ENCODE measurements at regions not wholly inside any gene's neighbourhood (a gene's known extent, or its start where the extent isn't known, plus 50 kb on each side); places are given as distances from the start of the nearest gene placed in this dataset.

DNA sequence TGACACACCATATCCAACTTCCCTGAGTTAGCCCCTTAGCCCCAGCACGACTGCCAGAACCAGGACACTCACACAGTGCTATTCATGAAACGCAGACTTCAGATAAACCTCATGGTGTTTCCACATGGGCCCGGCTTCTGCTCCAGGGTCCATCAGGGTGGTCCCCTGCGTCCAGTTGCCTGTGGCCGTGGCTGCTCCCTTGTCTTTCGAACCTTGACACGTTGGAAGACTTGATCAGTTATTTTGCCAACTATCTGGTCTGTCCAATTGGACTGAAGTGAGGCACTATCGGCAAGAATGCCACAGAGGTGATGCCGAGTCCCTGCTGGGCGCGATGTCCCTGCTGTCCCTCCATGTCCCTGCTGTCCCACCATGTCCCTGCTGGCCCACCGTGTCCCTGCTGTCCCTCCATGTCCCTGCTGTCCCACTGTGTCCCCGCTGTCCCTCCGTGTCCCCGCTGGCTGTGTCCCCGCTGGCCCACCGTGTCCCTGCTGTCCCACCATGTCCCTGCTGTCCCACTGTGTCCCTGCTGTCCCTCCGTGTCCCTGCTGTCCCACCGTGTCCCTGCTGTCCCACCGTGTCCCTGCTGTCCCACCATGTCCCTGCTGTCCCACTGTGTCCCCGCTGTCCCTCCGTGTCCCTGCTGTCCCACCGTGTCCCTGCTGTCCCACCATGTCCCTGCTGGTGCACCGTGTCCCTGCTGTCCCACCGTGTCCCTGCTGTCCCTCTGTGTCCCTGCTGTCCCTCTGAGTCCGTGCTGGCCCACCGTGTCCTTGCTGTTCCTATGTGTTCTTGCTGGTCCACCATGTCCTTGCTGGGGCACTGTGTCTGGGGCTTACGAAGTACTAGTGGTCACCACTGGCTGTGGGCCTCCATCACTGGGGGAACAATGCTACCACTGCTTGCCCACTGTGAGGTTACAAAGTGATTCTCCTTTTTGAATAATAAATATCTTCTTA is 251.4 kb downstream of the DLL1 start:
- POLR2A ChIA-PET, result no interaction called here
- BruUV-seq (replicated peaks), result no TSS peak
- no peaks in the 10 kb centered on the region for H3K36me3 ChIP-seq (ENCODE audit: control insufficient read depth in 2 of 2, extremely low read depth in 1 of 2, insufficient read depth in 2 of 2, low read length in 2 of 2)
- no peak for DNase-seq (ENCODE audit: low read depth, low spot score)
- intact Hi-C loops (cut with micrococcal nuclease), result no loop called here
- H3K4me1 ChIP-seq (ENCODE audit: control insufficient read depth, extremely low read depth, insufficient read depth, low read length), result no peaks in the 10 kb centered on the region
- H3K4me3 ChIP-seq (replicated peaks in 1 of 3; ENCODE audit: insufficient read depth in 1 of 3, low read depth in 1 of 3, low read length in 3 of 3), result no peak overlapping the region
- dilution Hi-C loops (cut with MboI; ENCODE audit: extremely low pct_ligation_motif_present, low sequenced_read_pairs), result no loop called here
- H4K20me1 ChIP-seq (replicated peaks; ENCODE audit: control insufficient read depth, extremely low read depth, insufficient read depth, low read length), result no peaks in the 10 kb centered on the region
- no peaks in the 10 kb centered on the region for H3K9me1 ChIP-seq (replicated peaks; ENCODE audit: control insufficient read depth, extremely low read depth, insufficient read depth, low read length)
- FAIRE-seq, result no peak
- no peak overlapping the region for H3K27ac ChIP-seq (ENCODE audit: insufficient read depth, low read depth, low read length)
- H3K9me3 ChIP-seq (replicated peaks; ENCODE audit: control insufficient read depth, insufficient read depth, low read length), result no peaks in the 10 kb centered on the region
- TF ChIP-seq, protein P1, sequence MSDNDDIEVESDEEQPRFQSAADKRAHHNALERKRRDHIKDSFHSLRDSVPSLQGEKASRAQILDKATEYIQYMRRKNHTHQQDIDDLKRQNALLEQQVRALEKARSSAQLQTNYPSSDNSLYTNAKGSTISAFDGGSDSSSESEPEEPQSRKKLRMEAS (IDR thresholded peaks at IDR 0.05; ENCODE audit: insufficient read depth, insufficient read length), result no peak
- TF ChIP-seq FOS (IDR thresholded peaks at IDR 0.05; ENCODE audit: borderline replicate concordance, insufficient read depth, low read length), result no peak
- no peak for TF ChIP-seq POLR2AphosphoS5 (IDR thresholded peaks at IDR 0.05; ENCODE audit: insufficient read depth, low read depth, low read length)
- TF ChIP-seq, protein P2, sequence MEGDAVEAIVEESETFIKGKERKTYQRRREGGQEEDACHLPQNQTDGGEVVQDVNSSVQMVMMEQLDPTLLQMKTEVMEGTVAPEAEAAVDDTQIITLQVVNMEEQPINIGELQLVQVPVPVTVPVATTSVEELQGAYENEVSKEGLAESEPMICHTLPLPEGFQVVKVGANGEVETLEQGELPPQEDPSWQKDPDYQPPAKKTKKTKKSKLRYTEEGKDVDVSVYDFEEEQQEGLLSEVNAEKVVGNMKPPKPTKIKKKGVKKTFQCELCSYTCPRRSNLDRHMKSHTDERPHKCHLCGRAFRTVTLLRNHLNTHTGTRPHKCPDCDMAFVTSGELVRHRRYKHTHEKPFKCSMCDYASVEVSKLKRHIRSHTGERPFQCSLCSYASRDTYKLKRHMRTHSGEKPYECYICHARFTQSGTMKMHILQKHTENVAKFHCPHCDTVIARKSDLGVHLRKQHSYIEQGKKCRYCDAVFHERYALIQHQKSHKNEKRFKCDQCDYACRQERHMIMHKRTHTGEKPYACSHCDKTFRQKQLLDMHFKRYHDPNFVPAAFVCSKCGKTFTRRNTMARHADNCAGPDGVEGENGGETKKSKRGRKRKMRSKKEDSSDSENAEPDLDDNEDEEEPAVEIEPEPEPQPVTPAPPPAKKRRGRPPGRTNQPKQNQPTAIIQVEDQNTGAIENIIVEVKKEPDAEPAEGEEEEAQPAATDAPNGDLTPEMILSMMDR (IDR thresholded peaks at IDR 0.05; ENCODE audit: extremely low read depth in 1 of 2, insufficient read depth in 1 of 2, low read depth in 1 of 2, low read length in 2 of 2), result no peak
- TF ChIP-seq POLR2A (IDR thresholded peaks at IDR 0.05; ENCODE audit: low read depth, low read length), result no peak
- TF ChIP-seq EZH2 (IDR thresholded peaks at IDR 0.05; ENCODE audit: borderline replicate concordance, low read depth, low read length, severe bottlenecking), result no peak
- TF ChIP-seq JUN (IDR thresholded peaks at IDR 0.05; ENCODE audit: borderline replicate concordance, insufficient read depth, insufficient read length, low read depth), result no peak
- TF ChIP-seq MYC (IDR thresholded peaks at IDR 0.05; ENCODE audit: low read depth, low read length), result no peak
- no peak for TF ChIP-seq GATA2 (IDR thresholded peaks at IDR 0.05; ENCODE audit: insufficient read depth, insufficient read length, low read depth, low read length)
- no peak overlapping the region for H2AFZ ChIP-seq (ENCODE audit: low read depth, low read length)
- no peak overlapping the region for H3K4me2 ChIP-seq (ENCODE audit: insufficient read depth, low read length)
- CTCF ChIA-PET, result no interaction called here
- no peaks in the 10 kb centered on the region for H3K79me2 ChIP-seq (ENCODE audit: control insufficient read depth, insufficient read depth, low read length)
- no peak overlapping the region for H3K9ac ChIP-seq (replicated peaks; ENCODE audit: extremely low read depth, insufficient read depth, low read length)
- H3K27me3 ChIP-seq (ENCODE audit: control insufficient read depth in 2 of 2, insufficient read depth in 2 of 2, low read length in 2 of 2), result no peaks in the 10 kb centered on the region
